Cerebellar cortex (tissue), 1 donor: ENCODE measurements at regions not wholly inside any gene's neighbourhood (a gene's known extent, or its start where the extent isn't known, plus 50 kb on each side); places are given as distances from the start of the nearest gene placed in this dataset.

ENCODE experiments used
- DNase-seq: peaks from one replicate; pipeline ENCODE4 v3.0.0-alpha.2; 2015; ENCODE audit warnings: low spot score

- DNase-seq = no peak
These were observed 393.8 kb downstream of the GADD45G start for GRCh38 chr9:89998633-89999032.

- DNase-seq = no peak
These were observed 394.3 kb downstream of the GADD45G start for GRCh38 chr9:89999176-89999533.

GRCh38 chr9:89999534-90000370 lies 394.9 kb downstream of the GADD45G start:
- DNase-seq = peak; percentile 80

GRCh38 chr9:90000925-90001324 lies 396.1 kb downstream of the GADD45G start:
- DNase-seq = no peak

GRCh38 chr9:90001747-90002146 lies 396.9 kb downstream of the GADD45G start:
- DNase-seq = no peak

- DNase-seq = no peak
These were observed 397.8 kb downstream of the GADD45G start for GRCh38 chr9:90002397-90003271.

GRCh38 chr9:90005388-90005787 lies 400.6 kb downstream of the GADD45G start:
- DNase-seq = no peak

- no peak for DNase-seq
These were observed 403.0 kb downstream of the GADD45G start for GRCh38 chr9:90007516-90008440.

- DNase-seq = no peak
These were observed 404.6 kb downstream of the GADD45G start for GRCh38 chr9:90009447-90009846.

- no peak for DNase-seq
These were observed 406.0 kb downstream of the GADD45G start for GRCh38 chr9:90010793-90011192.

GRCh38 chr9:90012949-90013348 lies 408.1 kb downstream of the GADD45G start:
- DNase-seq = no peak

- DNase-seq = no peak
These were observed 409.0 kb downstream of the GADD45G start for GRCh38 chr9:90013778-90014177.

GRCh38 chr9:90014421-90014820 lies 409.6 kb downstream of the GADD45G start:
- no peak for DNase-seq

- no peak for DNase-seq
These were observed 411.5 kb downstream of the GADD45G start for GRCh38 chr9:90016272-90016671.

GRCh38 chr9:90017679-90018078 lies 412.9 kb downstream of the GADD45G start:
- no peak for DNase-seq

GRCh38 chr9:90018688-90019087 lies 413.9 kb downstream of the GADD45G start:
- DNase-seq = no peak

GRCh38 chr9:90019626-90020025 lies 414.8 kb downstream of the GADD45G start:
- DNase-seq = no peak

GRCh38 chr9:90020276-90020871 lies 415.6 kb downstream of the GADD45G start:
- no peak for DNase-seq

- DNase-seq = no peak
These were observed 416.5 kb downstream of the GADD45G start for GRCh38 chr9:90021216-90021906.

- DNase-seq = no peak
These were observed 417.7 kb downstream of the GADD45G start for GRCh38 chr9:90022474-90022873.

GRCh38 chr9:90023861-90024260 lies 419.0 kb downstream of the GADD45G start:
- DNase-seq = no peak
